HuH-7.5 (cell line): ENCODE measurements at regions not wholly inside any gene's neighbourhood (a gene's known extent, or its start where the extent isn't known, plus 50 kb on each side); places are given as distances from the start of the nearest gene placed in this dataset.
"Not testable (repeated sequence)": the region's sequence is repeated elsewhere in the genome, so short reads cannot be mapped to it uniquely, and the experiment has no call there.

Experiments used
- DNase-seq: peaks from one replicate; pipeline ENCODE4 v3.0.0; 2011; ENCODE audit warnings: low spot score

DNA sequence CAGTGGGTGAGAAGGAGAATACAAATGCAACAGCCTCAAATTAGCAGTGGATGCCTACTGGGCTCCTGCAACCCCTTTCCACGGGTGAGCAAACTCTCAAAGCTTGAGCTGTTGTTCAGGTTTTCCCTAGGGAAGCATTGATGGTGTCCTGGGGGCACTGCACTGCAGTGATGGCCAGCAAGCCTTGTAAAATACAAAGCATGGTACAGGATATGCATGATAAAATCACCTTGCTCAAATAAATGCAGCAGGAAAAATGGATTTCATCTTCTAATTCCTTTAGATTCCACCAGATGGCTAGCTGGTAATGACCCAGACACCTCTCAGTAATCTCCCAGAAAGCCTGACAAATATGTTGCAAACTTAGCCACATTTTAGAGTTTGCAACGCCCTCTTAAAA, 698.2 kb downstream of the TRIB2 start:
- no peak for DNase-seq

DNA sequence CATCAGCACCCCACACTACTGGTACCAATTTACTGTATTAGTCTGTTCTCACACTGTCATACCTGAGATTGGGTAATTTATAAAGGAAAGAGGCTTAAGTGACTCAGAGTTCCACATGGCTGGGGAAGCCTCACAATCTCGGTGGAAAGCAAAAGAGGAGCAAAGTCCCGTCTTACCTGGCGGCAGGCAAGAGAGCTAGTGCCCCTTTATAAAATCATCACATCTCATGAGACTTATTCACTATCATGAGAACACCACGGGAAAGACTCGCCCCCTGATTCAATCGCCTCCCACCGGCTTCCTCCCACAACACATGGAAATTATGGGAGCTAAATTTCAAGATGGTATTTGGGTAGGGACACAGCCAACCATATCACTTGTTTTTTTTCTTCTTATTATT, 717.2 kb downstream of the TRIB2 start:
- no peak for DNase-seq

- DNase-seq, result not testable (repeated sequence)
These were observed 727.0 kb downstream of the TRIB2 start for GRCh38 chr2:13443554-13444261.

- DNase-seq, result no peak
These were observed 745.7 kb downstream of the TRIB2 start for GRCh38 chr2:13462464-13462863.

- no peak for DNase-seq
These were observed 749.3 kb downstream of the TRIB2 start for GRCh38 chr2:13466076-13466475.

DNA sequence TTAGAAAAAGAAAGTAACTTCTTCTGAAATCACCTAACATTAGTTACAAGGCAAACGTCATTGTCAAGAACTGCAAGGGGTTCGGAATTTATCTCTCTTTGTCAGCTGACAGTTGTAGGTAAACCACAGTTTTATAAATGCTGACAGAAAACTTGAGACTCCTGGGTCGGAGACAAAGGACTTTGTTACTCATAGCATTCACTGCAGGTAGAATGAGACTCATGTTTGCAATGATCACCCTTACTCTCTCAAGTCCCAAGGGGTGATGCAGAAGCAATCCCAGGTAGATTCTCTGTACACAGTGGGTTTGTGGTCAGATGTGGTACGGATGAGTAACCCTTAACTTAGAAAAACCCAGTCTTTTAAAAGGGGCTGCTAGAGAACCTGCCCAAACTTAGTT, 757.8 kb downstream of the TRIB2 start:
- no peak for DNase-seq

- no peak for DNase-seq
These were observed 763.3 kb downstream of the TRIB2 start for GRCh38 chr2:13480057-13480456.

GRCh38 chr2:13481201-13481600, 764.5 kb downstream of the TRIB2 start:
- no peak for DNase-seq

GRCh38 chr2:13485256-13485655, 768.5 kb downstream of the TRIB2 start:
- no peak for DNase-seq

- no peak for DNase-seq
These were observed 772.2 kb downstream of the TRIB2 start for GRCh38 chr2:13488965-13489364.

- no peak for DNase-seq
These were observed 775.5 kb downstream of the TRIB2 start for GRCh38 chr2:13492262-13492661.

DNA sequence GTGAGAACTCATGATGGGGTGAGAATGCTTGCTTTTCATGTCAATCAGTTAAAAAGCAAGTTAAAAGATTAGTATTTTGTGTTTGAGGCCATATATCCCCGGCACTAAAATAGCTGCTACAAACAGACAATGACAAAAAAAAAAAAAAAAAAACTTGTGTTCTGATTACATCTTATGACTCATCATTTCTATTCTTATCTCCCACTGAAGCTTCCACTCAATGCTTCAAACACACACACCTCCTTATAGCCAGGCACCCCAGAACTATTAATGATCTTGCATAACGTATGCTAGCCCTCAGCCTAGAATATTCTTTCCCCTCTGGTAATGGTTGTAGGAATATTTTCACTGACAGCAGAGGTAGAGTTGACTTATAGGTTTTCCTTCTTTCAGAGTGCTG, 778.3 kb downstream of the TRIB2 start:
- DNase-seq, result no peak

DNA sequence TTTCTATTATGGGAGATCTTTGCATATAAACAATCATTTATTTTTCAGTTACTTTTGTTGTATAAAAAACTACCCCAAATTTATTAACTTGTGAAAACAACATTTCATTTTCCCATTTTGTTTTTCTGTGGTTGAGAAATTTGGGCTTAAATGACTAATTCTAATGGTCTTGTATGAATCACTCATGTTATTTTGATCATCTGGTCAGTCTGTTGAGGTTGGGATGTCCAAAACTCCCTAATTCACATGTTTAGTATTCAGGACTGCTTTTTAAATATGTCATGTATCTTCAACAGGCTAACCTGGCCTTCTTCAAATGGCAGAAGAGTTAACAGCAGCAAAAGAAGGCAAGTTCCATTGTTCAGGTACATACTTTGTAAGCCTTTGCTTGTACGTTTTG, 788.1 kb downstream of the TRIB2 start:
- no peak for DNase-seq

DNA sequence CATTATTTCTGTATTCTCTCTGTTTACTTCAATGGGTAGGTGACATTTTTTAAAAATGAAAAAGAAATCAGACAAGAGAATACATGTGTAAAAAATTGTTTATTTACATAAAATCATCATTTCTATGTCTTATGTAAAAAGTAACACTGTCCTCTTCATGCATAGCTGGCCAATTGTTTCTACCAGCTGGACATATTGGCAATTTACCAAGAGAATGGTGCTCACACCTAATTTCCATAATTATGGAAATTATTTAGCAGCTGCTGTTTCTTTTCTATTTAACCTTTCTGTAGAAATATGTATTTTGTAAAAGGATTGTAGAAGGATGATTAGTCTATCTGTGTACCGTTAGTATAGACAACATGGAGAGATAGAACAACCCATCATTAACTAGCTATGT, 791.9 kb downstream of the TRIB2 start:
- no peak for DNase-seq

DNA sequence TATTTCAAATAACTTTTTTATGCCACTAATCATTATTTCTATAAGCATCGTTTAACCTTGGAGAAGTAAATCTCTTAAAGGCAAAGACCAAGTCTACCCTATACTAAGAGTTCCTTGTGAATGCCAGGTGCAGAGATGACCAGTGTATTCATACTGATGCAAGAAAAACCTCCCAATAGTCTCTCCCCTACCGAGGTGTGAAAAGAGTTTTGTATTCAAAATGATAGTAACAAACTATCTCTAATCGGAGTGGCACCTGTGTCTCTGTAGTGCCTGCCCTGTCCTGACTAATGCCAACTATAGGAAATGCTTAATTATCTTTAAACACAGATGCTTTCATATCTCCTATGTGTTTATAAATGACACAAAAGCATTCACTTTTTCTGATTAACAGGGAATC, 798.5 kb downstream of the TRIB2 start:
- no peak for DNase-seq

- no peak for DNase-seq
These were observed 805.4 kb downstream of the TRIB2 start for GRCh38 chr2:13522096-13522495.

- no peak for DNase-seq
These were observed 806.4 kb downstream of the TRIB2 start for GRCh38 chr2:13522917-13523821.

DNA sequence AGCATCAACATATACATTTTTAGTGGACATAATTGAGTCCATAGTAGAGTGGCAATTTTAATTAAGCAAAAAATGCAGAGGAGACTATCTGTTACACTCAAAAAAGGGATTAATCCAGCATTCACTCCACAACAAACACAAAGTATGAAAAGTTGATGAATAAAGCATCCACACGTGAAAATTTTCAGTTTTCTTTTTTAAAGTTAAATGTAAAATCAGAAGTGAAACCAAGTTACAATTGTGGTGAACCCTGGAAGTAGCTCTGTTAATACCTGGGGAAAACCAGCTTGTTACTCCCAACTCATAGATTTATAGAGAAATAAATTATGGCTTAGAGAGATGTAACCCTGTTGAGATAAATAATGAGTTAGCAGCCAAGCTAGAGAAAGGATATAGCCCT, 807.8 kb downstream of the TRIB2 start:
- no peak for DNase-seq

DNA sequence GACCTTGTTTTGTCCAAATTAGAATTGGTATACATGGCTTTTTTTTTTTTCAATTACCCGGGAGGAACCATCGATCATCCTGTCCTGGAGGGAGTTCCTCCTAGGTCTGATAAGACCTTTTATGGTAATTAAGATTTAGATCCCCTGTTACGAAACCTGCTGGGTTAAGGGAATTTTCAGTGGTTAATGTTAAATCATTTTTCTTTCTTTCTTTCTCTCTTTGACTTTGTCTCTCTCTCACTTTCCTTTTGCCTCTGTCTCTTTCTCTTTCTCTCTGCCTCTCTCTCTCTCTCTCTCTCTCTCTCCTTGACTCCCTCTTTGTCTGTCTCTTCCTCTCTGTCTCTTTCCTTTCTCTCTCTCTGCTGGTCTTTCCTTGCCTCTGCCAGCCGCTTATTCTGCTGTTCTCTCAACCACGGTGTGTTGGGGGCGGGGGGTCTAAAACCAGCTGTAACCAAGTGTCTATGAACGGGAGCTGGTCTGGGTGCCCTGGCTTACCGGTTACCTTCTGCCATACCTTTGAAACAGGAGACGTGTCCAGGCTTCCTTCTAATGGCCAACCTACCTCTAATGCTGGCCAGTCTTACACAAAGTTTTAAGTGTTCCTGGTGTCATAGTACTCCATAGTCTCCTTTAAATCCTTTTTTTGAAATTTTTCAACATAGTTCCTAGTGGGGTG, 815.1 kb downstream of the TRIB2 start:
- not testable (repeated sequence) for DNase-seq

DNA sequence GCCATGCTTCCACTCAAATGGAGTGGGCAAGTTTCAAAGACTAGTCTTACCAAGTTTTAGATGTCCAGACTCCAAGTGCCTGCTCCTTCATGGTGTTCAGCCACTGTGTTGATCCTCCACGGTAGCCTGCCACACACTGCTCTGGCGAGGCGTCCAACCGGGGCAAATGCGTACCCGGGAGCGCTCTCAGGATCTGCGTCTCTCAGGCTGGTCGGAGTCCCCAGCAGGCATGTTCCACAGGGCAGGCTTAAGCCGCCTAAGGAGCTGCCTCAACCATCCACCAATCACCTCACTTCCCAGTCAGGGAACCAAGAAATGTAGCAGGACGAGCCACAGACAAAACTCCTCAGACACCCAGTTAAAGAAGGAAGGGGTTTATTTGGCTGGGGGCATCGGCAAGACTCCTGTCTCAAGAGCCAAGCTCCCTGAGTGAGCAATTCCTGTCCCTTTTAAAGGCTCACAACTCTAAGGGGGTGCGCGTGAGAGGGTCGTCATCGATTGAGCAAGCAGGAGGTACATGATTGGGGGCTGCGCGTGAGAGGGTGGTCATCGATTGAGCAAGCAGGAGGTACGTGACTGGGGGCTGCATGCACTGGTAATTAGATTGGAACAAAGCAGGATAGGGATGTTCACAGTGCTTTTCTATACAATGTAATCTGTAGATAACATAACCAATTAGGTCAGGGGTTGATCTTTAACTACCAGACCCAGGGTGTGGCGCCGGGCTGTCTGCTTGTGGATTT, 816.2 kb downstream of the TRIB2 start:
- not testable (repeated sequence) for DNase-seq

DNA sequence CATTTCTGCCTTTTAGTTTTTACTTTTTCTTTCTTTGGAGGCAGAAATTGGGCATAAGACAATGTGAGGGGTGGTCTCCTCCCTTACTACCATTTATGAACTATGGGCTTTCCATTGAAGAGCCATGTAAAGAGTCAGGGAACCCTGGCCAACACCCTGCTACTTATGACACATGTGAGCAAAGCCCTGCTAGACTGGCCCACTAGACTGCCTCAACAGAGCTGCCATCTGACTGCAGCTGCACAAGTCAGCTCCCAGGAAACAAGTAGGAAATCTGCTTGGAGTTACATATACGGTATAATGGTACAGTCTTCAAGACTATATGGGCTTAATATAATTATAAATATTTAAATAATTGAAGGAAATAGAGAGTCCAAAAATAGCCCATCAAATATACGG, 816.8 kb downstream of the TRIB2 start:
- no peak for DNase-seq

GRCh38 chr2:13536941-13537340, 820.2 kb downstream of the TRIB2 start:
- DNase-seq, result no peak
